Prostate gland (tissue), 2 donors: ENCODE measurements at regions not wholly inside any gene's neighbourhood (a gene's known extent, or its start where the extent isn't known, plus 50 kb on each side); places are given as distances from the start of the nearest gene placed in this dataset.

ENCODE experiments used
- DNase-seq: peaks from one replicate; pipeline ENCODE4 v3.0.0-alpha.2; 2019; ENCODE audit warnings: low spot score
- H3K27ac ChIP-seq, 2 donors: fragments of 200-600 bp; sonication (generic); 2 replicates each; pipeline ENCODE4 v1.5.1; 2017 to 2019
- H3K27me3 ChIP-seq: fragments of 200-600 bp; sonication (generic); replicated peaks from 2 replicates; pipeline ENCODE4 v1.5.1; 2019; ENCODE audit not compliant: insufficient read depth
- H3K36me3 ChIP-seq, 2 donors: fragments of 200-600 bp; sonication (generic); 1 replicate in 1 of 2; 2 replicates in 1 of 2; pipeline versions ENCODE4 v1.5.1 to v1.8.1; 2017 to 2019
- H3K4me1 ChIP-seq: fragments of 200-600 bp; sonication (generic); replicated peaks from 2 replicates; pipeline ENCODE4 v1.5.1; 2019
- H3K4me3 ChIP-seq, 2 donors: fragments of 200-600 bp; sonication (generic); 2 replicates each; pipeline ENCODE4 v1.5.1; 2017 to 2019
- H3K9me3 ChIP-seq: fragments of 200-600 bp; sonication (generic); 2 replicates; pipeline ENCODE4 v1.5.1; 2017
- POLR2A ChIP-seq: fragments of 450-650 bp; IDR thresholded peaks from one replicate; pipeline ENCODE4 v1.6.1; 2016; ENCODE audit warnings: antibody characterized with exemption, mild to moderate bottlenecking
- POLR2AphosphoS5 ChIP-seq: sonication (generic); formaldehyde crosslinking; IDR thresholded peaks from one replicate; pipeline ENCODE4 v1.6.1; 2017; ENCODE audit warnings: antibody characterized with exemption
- WGBS: methylation state at CpG from one replicate; pipeline ENCODE4 v1.1.5; 2018; 5-methylcytosine and 5-hydroxymethylcytosine counted together
- intact Hi-C: fragments of 100-400 bp; cut with DNase I; formaldehyde crosslinking; loops from one replicate; pipeline ENCODE4 v1.14.2; 2022
- TF ChIP-seq, protein P1 (sequence below), 4 experiments: fragments of 200-600 bp in 2 of 4; fragments of 450-650 bp in 2 of 4; sonication (generic) in 2 of 4; IDR thresholded peaks; 1 replicate in 3 of 4; 2 replicates in 1 of 4; pipeline ENCODE4 v1.5.1; 2016 to 2019; ENCODE audit warnings: antibody characterized with exemption in 4 of 4, mild to moderate bottlenecking in 2 of 4, moderate library complexity in 2 of 4

GRCh38 chr3:161890147-161890625 is 393.6 kb downstream of the OTOL1 start:
- no peak for TF ChIP-seq POLR2AphosphoS5
- TF ChIP-seq POLR2A = no peak
- TF ChIP-seq, protein P1, sequence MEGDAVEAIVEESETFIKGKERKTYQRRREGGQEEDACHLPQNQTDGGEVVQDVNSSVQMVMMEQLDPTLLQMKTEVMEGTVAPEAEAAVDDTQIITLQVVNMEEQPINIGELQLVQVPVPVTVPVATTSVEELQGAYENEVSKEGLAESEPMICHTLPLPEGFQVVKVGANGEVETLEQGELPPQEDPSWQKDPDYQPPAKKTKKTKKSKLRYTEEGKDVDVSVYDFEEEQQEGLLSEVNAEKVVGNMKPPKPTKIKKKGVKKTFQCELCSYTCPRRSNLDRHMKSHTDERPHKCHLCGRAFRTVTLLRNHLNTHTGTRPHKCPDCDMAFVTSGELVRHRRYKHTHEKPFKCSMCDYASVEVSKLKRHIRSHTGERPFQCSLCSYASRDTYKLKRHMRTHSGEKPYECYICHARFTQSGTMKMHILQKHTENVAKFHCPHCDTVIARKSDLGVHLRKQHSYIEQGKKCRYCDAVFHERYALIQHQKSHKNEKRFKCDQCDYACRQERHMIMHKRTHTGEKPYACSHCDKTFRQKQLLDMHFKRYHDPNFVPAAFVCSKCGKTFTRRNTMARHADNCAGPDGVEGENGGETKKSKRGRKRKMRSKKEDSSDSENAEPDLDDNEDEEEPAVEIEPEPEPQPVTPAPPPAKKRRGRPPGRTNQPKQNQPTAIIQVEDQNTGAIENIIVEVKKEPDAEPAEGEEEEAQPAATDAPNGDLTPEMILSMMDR (IDR thresholded peaks at IDR 0.05) = no peak
- Histone ChIP-seq H3K9me3 (no peaks in the 10 kb centered on the region), H3K4me3 (no peak overlapping the region), H3K4me1 (no peaks in the 10 kb centered on the region), H3K27ac (no peak overlapping the region), H3K36me3 (no peaks in the 10 kb centered on the region), H3K27me3 (no peaks in the 10 kb centered on the region)
- 68% methylated on average over 2 of the region's 2 CpGs for WGBS
- intact Hi-C loops = no loop called here
- no peak for DNase-seq

- intact Hi-C loops = no loop called here
- no peak for DNase-seq
- H3K27ac ChIP-seq = no peak overlapping the region
- H3K4me1 ChIP-seq = no peaks in the 10 kb centered on the region
- no peaks in the 10 kb centered on the region for H3K9me3 ChIP-seq
- H3K27me3 ChIP-seq = no peaks in the 10 kb centered on the region
- no peaks in the 10 kb centered on the region for H3K36me3 ChIP-seq
- TF ChIP-seq POLR2AphosphoS5 (no peak), POLR2A (no peak)
- TF ChIP-seq, protein P1 (IDR thresholded peaks at IDR 0.05) = no peak
- 71% methylated on average over 1 of the region's 1 CpG for WGBS
- H3K4me3 ChIP-seq = no peak overlapping the region
These were observed 397.4 kb downstream of the OTOL1 start for GRCh38 chr3:161893972-161894371.

- Histone ChIP-seq H3K9me3 (no peaks in the 10 kb centered on the region), H3K27me3 (no peaks in the 10 kb centered on the region), H3K27ac (no peak overlapping the region), H3K4me3 (no peak overlapping the region), H3K4me1 (no peaks in the 10 kb centered on the region), H3K36me3 (no peaks in the 10 kb centered on the region)
- intact Hi-C loops = no loop called here
- no peak for DNase-seq
- TF ChIP-seq POLR2AphosphoS5 (no peak), POLR2A (no peak)
- TF ChIP-seq, protein P1 (IDR thresholded peaks at IDR 0.05) = no peak
These were observed 398.0 kb downstream of the OTOL1 start for GRCh38 chr3:161894657-161895056.

- no peaks in the 10 kb centered on the region for H3K9me3 ChIP-seq
- no peak for TF ChIP-seq POLR2A
- TF ChIP-seq POLR2AphosphoS5 = no peak
- TF ChIP-seq, protein P1 (IDR thresholded peaks at IDR 0.05) = no peak
- no peaks in the 10 kb centered on the region for H3K4me1 ChIP-seq
- H3K4me3 ChIP-seq = no peak overlapping the region
- H3K36me3 ChIP-seq = no peaks in the 10 kb centered on the region
- H3K27ac ChIP-seq = no peak overlapping the region
- intact Hi-C loops = no loop called here
- no peak for DNase-seq
- 91% methylated on average over 4 of the region's 4 CpGs for WGBS
- H3K27me3 ChIP-seq = no peaks in the 10 kb centered on the region
These were observed 409.0 kb downstream of the OTOL1 start for GRCh38 chr3:161905520-161906132.

GRCh38 chr3:161913786-161914389 is 417.3 kb downstream of the OTOL1 start:
- H3K27me3 ChIP-seq = no peaks in the 10 kb centered on the region
- H3K4me1 ChIP-seq = no peaks in the 10 kb centered on the region
- DNase-seq = no peak
- H3K27ac ChIP-seq = no peak overlapping the region
- H3K36me3 ChIP-seq = no peaks in the 10 kb centered on the region
- H3K4me3 ChIP-seq = no peak overlapping the region
- H3K9me3 ChIP-seq = no peaks in the 10 kb centered on the region
- TF ChIP-seq, protein P1 (IDR thresholded peaks at IDR 0.05) = no peak
- no peak for TF ChIP-seq POLR2A
- TF ChIP-seq POLR2AphosphoS5 = no peak
- intact Hi-C loops = no loop called here
